ENCODE measurements at regions not wholly inside any gene's neighbourhood (a gene's known extent, or its start where the extent isn't known, plus 50 kb on each side); places are given as distances from the start of the nearest gene placed in this dataset.

- TF ChIP-seq CTCF (IDR thresholded peaks at IDR 0.05), result no peak
- no peak for TF ChIP-seq POLR2A (IDR thresholded peaks at IDR 0.05)
Observed at GRCh38 chr16:55221836-55222235, 102.2 kb upstream of the IRX6 start.
